ENCODE measurements at regions not wholly inside any gene's neighbourhood (a gene's known extent, or its start where the extent isn't known, plus 50 kb on each side); places are given as distances from the start of the nearest gene placed in this dataset.

DNA sequence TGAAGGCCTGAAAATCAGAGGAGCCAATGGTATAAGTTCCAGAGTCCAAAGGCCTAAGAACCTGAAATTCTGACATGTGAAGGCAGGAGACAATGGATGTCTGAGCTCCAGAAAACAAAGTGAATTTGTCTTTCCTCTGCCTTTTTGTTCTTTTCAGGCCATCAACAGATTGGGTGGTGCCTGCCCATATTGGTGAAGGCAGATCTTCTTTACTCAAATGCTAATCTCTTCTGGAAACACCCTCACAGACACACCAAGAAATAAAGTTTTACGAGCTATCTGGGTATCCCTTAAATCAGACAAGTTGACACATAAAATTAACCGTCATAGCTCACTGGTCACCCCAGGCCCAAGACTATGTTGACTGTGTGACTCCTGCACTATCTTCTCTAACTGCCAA is 163.8 kb upstream of the NCKAP5 start:
- TF ChIP-seq, protein P1, sequence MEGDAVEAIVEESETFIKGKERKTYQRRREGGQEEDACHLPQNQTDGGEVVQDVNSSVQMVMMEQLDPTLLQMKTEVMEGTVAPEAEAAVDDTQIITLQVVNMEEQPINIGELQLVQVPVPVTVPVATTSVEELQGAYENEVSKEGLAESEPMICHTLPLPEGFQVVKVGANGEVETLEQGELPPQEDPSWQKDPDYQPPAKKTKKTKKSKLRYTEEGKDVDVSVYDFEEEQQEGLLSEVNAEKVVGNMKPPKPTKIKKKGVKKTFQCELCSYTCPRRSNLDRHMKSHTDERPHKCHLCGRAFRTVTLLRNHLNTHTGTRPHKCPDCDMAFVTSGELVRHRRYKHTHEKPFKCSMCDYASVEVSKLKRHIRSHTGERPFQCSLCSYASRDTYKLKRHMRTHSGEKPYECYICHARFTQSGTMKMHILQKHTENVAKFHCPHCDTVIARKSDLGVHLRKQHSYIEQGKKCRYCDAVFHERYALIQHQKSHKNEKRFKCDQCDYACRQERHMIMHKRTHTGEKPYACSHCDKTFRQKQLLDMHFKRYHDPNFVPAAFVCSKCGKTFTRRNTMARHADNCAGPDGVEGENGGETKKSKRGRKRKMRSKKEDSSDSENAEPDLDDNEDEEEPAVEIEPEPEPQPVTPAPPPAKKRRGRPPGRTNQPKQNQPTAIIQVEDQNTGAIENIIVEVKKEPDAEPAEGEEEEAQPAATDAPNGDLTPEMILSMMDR (IDR thresholded peaks at IDR 0.05; ENCODE audit: low read depth, low read length), result no peak
- no peak for DNase-seq (ENCODE audit: extremely low read depth, low read depth)

DNA sequence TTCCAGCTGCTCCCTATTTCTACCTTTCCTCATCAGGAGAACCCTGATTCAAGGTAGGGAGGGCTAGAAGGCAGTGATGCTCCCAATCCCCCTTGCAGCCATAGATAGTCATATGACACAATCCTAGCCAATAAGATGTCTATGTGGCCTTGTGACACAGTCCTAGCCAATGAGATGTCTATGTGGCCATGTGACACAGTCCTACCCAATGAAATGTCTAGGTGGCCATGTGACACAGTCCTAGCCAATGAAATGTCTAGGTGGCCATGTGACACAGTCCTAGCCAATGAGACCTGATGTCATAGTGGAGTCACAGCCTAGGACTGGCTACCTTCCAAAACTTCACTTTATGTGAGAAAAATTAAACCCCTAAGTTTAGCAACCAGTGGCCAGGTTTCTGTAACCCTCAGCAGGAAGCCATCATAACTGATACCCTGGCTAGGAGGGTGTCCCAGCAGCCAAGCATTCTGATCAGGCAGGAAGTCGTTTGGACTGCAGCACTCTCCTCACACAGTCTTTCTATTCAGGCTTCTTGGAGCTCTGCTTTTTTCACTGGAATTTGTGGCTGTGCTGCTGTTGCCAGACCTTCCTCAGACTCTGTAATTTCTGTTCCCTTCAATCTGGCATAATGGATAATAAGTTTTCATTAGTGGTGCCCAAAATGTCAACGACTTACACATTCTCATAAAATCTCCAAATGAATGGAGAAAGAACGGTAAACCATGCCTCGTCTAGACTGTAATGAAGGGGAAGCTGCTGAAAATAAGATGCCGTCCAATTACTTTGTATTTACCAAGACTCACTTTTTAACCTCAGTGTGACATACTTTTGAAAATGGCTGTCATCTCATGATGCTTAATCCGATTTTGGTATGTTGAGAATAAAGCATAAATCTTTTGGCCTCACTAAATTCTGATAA is 165.0 kb upstream of the NCKAP5 start:
- TF ChIP-seq, protein P1 (IDR thresholded peaks at IDR 0.05; ENCODE audit: low read depth, low read length), result no peak
- no peak for DNase-seq (ENCODE audit: extremely low read depth, low read depth)

DNA sequence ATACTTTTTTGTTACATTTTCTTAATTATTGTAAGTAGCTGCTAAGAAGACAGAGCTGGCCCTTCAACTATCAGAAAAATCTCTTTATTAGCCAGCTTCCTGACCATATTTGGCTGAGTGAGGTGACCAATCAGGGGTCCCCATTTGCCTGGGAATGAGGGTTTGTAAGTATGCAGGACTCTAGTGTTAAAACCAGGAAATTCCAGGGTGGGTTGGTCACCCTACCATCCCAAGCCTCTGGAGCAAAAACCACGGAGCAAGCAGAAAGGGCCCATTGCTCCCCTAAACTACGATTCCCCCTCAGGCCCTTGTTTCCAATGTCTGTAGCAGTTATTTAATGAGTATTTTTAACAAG is 165.6 kb upstream of the NCKAP5 start:
- TF ChIP-seq, protein P1 (IDR thresholded peaks at IDR 0.05; ENCODE audit: low read depth, low read length), result no peak
- no peak for DNase-seq (ENCODE audit: extremely low read depth, low read depth)

DNA sequence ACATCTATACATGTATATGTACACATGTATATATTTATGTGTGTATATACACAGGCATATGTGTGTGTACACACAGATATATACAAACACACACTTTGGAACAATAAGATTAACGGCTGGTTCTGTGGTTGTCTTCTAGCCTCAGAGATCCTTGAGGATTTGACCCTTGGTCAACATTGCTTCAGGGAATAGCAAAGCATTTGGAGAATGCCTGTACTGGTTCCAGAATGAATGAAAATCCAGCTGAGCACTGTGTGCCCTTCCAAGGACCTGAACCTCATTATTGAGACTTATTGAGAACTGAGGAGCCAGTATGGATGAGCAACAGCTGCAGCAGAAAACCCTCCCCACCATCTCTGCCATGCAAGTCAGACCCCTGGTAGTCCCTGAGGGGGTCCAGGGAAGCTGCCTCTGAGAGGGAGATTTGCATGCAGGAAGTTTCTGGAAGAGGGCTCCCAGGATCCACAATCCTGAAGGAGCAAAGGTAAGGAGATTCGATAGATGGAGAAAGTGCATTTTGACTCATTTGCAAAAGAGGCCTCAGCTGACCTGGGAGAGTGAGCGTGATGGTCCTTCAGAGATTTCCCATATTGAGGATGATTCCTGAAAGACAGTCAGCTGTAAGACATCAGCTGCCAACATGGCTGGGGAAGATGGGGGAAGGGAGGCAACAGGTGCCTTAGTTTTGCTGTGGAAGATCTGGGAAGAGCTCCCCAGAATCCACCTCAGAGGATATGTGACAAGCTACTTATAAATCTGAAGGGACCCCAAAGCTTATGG is 166.6 kb upstream of the NCKAP5 start:
- no peak for DNase-seq (ENCODE audit: extremely low read depth, low read depth)
- TF ChIP-seq, protein P1 (IDR thresholded peaks at IDR 0.05; ENCODE audit: low read depth, low read length), result no peak

DNA sequence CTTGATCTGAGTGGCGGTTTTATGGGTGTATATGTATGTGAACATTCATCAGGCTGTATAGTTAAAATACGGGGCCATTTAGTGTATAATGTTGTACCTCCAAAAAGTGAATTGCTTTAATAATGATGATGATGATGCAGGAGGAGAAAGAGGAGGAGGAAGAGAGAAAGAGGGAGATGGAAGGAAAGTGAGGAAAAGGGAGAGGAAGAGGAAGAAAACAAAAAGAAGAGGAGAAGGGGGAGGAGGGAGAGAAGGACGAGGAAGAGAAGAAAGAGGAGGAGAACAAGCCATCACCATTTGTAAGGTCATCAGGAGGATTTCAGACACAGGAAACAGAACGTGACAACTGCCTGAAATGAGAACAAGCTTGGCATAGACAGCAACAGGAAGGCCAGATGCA is 168.4 kb upstream of the NCKAP5 start:
- no peak for DNase-seq (ENCODE audit: extremely low read depth, low read depth)
- TF ChIP-seq, protein P1 (IDR thresholded peaks at IDR 0.05; ENCODE audit: low read depth, low read length), result no peak

DNA sequence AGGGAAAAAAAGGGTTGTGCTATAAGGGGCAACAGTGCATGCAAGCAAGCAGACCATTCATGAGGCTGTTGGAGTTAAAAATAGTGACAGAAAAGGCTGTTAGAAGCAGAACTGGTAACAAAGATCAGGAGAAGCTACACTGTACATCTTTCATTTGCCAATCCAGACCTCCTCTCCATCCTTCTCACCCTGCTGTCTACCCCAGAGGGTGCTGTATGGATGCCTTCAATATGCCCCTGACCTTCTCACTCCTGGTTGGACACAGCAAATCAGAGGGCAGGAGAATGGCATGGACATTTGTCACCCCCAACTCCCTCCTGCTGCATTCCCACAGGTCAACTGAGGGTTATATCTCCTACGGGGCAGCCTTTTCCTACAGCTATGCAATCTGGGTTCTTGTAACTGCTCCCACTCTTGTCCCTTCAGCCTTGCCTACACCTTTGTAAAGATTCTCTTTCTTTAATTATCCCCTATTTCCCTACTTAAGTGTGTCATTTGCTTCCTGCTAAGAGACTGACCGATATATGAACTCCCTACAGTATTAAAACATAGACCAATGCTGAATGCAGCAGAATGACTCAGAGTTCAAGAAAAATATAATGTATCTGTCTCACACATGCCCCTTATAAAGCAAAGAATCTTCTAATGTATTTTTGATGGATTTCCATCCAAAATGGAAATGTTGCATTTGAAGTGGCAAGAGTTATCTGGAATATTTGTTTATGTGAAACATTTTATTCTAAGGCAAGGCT is 169.2 kb upstream of the NCKAP5 start:
- TF ChIP-seq, protein P1 (IDR thresholded peaks at IDR 0.05; ENCODE audit: low read depth, low read length), result no peak
- DNase-seq (ENCODE audit: extremely low read depth, low read depth), result no peak
